Left lung (tissue), 4 donors: ENCODE measurements at regions not wholly inside any gene's neighbourhood (a gene's known extent, or its start where the extent isn't known, plus 50 kb on each side); places are given as distances from the start of the nearest gene placed in this dataset.

Experiments used
- ATAC-seq: fragments of 200-7000 bp; cut with Tn5 transposase; one replicate; pipeline ENCODE4 v1.9.1; 2020; ENCODE audit warnings: moderate library complexity
- DNase-seq, 4 donors: peaks; one replicate each; pipeline ENCODE4 v3.0.0-alpha.2; 2013 to 2020
- H3K27ac ChIP-seq, 2 donors: fragments of 200-600 bp; sonication (generic) in 1 of 2; one replicate each; pipeline versions ENCODE4 v1.5.0 to v1.8.0; 2020 to 2021
- H3K27me3 ChIP-seq, 2 donors: fragments of 200-600 bp; sonication (generic) in 1 of 2; one replicate each; pipeline versions ENCODE4 v1.5.0 to v1.8.0; 2020 to 2021
- H3K36me3 ChIP-seq, 2 donors: fragments of 200-600 bp; sonication (generic) in 1 of 2; one replicate each; pipeline versions ENCODE4 v1.5.0 to v1.8.0; 2020 to 2021
- H3K4me1 ChIP-seq, 2 donors: fragments of 200-600 bp; one replicate each; pipeline ENCODE4 v1.8.0; 2021
- H3K4me3 ChIP-seq, 2 donors: fragments of 200-600 bp; sonication (generic) in 1 of 2; one replicate each; pipeline versions ENCODE4 v1.5.0 to v1.8.0; 2020 to 2021; ENCODE audit warnings: mild to moderate bottlenecking in 1 of 2
- H3K9me3 ChIP-seq, 2 donors: fragments of 200-600 bp; sonication (generic) in 1 of 2; one replicate each; pipeline versions ENCODE4 v1.5.0 to v1.8.0; 2020 to 2021
- intact Hi-C, 2 donors: fragments of 100-400 bp; cut with DNase I; formaldehyde crosslinking; loops; one replicate each; pipeline versions ENCODE4 v1.11.2 to v1.14.2; 2022
- TF ChIP-seq, protein P1 (sequence below), 2 donors: fragments of 200-600 bp; sonication (generic) in 1 of 2; IDR thresholded peaks; one replicate each; pipeline versions ENCODE4 v1.5.0 to v1.8.0; 2021; ENCODE audit warnings: antibody characterized with exemption in 2 of 2
- donor health status: DM: no; HTN: yes; CAD: no.
- donor health status: DM: no; HTN: no; CAD: no.

GRCh38 chr17:77887464-77888241, 70.8 kb upstream of the TNRC6C start:
- ATAC-seq, result peak; percentile 82
- intact Hi-C loops, result no loop called here

DNA sequence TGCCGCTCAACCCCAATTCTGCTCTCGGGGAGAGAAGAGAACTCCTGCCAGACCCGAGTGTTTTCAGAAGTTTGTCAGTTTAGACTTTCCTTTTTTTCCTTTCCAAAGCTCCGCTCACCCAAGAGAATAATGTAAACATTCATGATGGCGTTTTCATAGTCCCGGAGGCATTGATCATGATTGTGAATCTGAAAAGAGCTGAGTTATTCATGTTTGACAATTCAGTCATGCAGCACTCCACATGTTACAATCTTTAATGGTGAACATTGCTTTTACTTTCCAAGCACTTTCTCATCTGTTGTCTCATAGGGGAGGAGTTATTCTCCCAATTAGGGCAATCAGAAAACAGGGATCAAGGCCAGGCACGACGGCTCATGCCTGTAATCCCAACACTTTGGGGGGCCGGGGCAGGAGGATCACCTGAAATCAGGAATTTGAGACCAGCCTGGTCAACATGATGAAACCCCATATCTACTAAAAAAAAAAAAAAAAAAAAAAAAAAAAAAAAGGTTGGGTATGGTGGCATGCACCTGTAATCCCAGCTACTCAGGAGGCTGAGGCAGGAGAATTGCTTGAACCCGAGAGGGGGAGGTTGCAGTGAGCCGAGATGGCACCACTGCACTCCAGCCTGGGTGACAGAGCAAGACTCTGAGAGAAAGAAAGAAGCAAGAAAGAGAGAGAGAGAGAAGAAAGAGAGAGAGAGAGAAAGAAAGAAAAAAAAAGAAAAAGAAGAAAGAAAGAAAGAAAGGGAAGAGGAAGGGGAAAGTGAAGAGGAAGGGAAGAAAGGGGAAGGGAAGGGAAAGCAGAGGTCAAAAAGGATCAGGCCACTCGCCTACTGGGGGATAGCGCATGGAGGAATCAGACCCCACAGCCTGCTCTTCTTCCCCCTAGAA, 70.0 kb upstream of the TNRC6C start:
- no peaks in the 10 kb centered on the region for H3K36me3 ChIP-seq
- intact Hi-C loops, result no loop called here
- H3K9me3 ChIP-seq, result no peaks in the 10 kb centered on the region
- TF ChIP-seq, protein P1, sequence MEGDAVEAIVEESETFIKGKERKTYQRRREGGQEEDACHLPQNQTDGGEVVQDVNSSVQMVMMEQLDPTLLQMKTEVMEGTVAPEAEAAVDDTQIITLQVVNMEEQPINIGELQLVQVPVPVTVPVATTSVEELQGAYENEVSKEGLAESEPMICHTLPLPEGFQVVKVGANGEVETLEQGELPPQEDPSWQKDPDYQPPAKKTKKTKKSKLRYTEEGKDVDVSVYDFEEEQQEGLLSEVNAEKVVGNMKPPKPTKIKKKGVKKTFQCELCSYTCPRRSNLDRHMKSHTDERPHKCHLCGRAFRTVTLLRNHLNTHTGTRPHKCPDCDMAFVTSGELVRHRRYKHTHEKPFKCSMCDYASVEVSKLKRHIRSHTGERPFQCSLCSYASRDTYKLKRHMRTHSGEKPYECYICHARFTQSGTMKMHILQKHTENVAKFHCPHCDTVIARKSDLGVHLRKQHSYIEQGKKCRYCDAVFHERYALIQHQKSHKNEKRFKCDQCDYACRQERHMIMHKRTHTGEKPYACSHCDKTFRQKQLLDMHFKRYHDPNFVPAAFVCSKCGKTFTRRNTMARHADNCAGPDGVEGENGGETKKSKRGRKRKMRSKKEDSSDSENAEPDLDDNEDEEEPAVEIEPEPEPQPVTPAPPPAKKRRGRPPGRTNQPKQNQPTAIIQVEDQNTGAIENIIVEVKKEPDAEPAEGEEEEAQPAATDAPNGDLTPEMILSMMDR (IDR thresholded peaks at IDR 0.05), result no peak
- H3K4me3 ChIP-seq, result peak overlapping the region; percentile 39 to 49
- H3K4me1 ChIP-seq, result peaks cover 0 to 32% of the 10 kb centered on the region in 2 donors
- peaks cover 0 to 77% of the 10 kb centered on the region in 2 donors for H3K27me3 ChIP-seq
- peak; percentile 5 for ATAC-seq
- peak in 1 of 4 donors; percentile 26 for DNase-seq
- H3K27ac ChIP-seq, result peak overlapping the region; percentile 16 to 90

More at GRCh38 chr17:77887464-77888241, 70.8 kb upstream of the TNRC6C start:
- Histone ChIP-seq H3K27me3 (peaks cover 0 to 81% of the 10 kb centered on the region in 2 donors), H3K4me1 (peaks cover 0 to 39% of the 10 kb centered on the region in 2 donors), H3K27ac (peak overlapping the region; percentile 16 to 90), H3K36me3 (no peaks in the 10 kb centered on the region), H3K9me3 (no peaks in the 10 kb centered on the region), H3K4me3 (peak overlapping the region; percentile 39 to 49)
- TF ChIP-seq, protein P1 (IDR thresholded peaks at IDR 0.05), result no peak
- peak; percentile 87 to 95 (median 91) for DNase-seq

DNA sequence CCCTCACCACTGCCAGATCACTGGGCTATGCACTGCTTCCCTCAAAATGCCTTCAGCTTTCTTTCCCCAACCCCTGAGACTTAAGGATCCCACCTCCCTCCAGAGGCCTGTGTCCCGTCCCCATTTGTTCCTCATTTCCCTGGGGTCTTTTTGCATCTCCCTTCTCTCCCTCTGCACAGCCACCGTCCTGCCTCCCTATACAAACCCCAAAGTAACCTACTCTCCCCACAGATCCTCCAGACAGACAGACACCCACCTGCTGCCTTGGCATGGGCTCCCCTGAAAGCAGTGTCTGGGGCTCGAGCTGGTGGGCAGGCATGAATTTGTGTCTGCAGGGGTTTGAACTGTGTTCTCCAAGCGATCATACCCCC, 69.4 kb upstream of the TNRC6C start:
- H3K4me3 ChIP-seq, result no peak overlapping the region
- intact Hi-C loops, result no loop called here
- peaks cover 0 to 32% of the 10 kb centered on the region in 2 donors for H3K4me1 ChIP-seq
- DNase-seq (peak in 1 of 4 donors; percentile 18), ATAC-seq (no peak)
- no peak overlapping the region for H3K27ac ChIP-seq
- no peaks in the 10 kb centered on the region for H3K9me3 ChIP-seq
- H3K36me3 ChIP-seq, result no peaks in the 10 kb centered on the region
- TF ChIP-seq, protein P1 (IDR thresholded peaks at IDR 0.05), result no peak
- peaks cover 0 to 73% of the 10 kb centered on the region in 2 donors for H3K27me3 ChIP-seq

DNA sequence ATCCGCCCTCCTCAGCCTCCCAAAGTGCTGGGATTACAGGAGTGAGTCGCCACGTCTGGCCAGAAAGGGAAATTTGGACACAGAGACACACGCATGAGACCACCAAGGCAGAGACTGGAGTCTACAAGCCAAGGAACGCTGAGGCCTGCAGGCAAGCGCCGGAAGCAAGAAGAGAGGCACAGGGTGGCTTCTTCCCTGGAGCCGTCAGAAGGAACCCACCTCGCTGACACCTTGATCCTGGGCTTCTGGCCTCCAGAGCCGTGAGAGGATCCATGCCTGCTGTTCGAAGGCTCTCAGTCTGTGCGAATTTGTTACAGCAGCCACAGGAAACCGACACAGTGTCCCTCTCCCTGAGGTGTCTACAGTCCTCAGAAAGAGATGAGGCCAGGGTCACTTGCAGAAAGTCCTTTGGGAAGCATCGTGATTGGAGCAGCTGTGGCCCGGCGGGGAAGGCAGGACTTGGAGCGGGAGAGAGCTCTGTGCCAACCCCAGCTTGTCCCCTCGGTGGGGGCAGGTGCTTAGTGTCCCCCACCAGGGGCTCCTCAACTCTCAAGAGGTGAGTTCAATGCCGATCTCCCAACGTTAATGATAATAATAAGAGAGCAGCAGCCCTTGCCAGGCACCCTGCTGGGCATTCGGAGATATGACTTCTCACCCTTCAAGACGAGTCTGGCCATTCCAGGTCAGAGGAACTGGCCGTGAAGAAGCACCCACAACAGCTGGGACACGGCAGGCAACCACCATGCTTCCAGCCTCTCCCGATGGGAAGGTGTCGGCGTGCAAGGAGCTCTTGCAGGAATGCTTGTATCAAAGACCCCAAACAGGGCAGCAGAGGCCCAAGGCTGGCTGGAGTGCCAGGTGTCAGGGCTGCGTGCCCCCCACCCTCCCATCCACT, 68.4 kb upstream of the TNRC6C start:
- TF ChIP-seq, protein P1 (IDR thresholded peaks at IDR 0.05), result no peak
- no peaks in the 10 kb centered on the region for H3K36me3 ChIP-seq
- peaks cover 0 to 32% of the 10 kb centered on the region in 2 donors for H3K4me1 ChIP-seq
- H3K27ac ChIP-seq, result no peak overlapping the region
- H3K27me3 ChIP-seq, result peaks cover 0 to 69% of the 10 kb centered on the region in 2 donors
- H3K4me3 ChIP-seq, result no peak overlapping the region
- ATAC-seq (no peak), DNase-seq (peak in 2 of 4 donors; percentile 27 to 57)
- intact Hi-C loops, result no loop called here
- H3K9me3 ChIP-seq, result no peaks in the 10 kb centered on the region
